ENCODE measurements at regions not wholly inside any gene's neighbourhood (a gene's known extent, or its start where the extent isn't known, plus 50 kb on each side); places are given as distances from the start of the nearest gene placed in this dataset.

DNA sequence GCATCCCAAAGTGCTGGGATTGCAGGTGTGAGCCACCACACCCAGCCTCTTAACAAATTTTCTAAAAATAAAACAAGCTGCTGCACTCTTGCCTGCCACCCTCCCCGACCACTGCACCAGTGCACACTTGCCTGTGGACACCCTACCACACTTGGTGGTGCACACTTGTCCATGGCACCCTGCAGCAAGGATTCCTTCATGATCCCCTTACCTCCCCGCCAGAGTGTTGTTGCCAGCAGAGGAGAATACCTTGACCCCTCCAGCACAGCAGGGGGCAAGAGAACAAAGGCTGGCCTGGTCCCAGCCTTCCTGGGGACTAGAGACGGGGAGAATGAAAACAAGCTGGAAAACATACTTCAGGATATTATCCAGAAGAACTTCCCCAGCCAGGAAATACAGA, 65.9 kb upstream of the KCND2 start:
- TF ChIP-seq, protein P1, sequence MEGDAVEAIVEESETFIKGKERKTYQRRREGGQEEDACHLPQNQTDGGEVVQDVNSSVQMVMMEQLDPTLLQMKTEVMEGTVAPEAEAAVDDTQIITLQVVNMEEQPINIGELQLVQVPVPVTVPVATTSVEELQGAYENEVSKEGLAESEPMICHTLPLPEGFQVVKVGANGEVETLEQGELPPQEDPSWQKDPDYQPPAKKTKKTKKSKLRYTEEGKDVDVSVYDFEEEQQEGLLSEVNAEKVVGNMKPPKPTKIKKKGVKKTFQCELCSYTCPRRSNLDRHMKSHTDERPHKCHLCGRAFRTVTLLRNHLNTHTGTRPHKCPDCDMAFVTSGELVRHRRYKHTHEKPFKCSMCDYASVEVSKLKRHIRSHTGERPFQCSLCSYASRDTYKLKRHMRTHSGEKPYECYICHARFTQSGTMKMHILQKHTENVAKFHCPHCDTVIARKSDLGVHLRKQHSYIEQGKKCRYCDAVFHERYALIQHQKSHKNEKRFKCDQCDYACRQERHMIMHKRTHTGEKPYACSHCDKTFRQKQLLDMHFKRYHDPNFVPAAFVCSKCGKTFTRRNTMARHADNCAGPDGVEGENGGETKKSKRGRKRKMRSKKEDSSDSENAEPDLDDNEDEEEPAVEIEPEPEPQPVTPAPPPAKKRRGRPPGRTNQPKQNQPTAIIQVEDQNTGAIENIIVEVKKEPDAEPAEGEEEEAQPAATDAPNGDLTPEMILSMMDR (IDR thresholded peaks at IDR 0.05): no peak
- no peak for TF ChIP-seq EZH2 (IDR thresholded peaks at IDR 0.05; ENCODE audit: borderline replicate concordance, insufficient read depth, low read depth, low read length, poor library complexity, severe bottlenecking)
